RPMI8226 (cell line): ENCODE measurements at regions not wholly inside any gene's neighbourhood (a gene's known extent, or its start where the extent isn't known, plus 50 kb on each side); places are given as distances from the start of the nearest gene placed in this dataset.

Source experiments
- DNase-seq: peaks from one replicate; pipeline ENCODE4 v3.0.0-alpha.2; 2015

GRCh38 chr21:20611008-20611407, 387.2 kb upstream of the NCAM2 start:
- no peak for DNase-seq

GRCh38 chr21:20613654-20614053, 384.6 kb upstream of the NCAM2 start:
- DNase-seq, result no peak

- no peak for DNase-seq
These were observed 381.1 kb upstream of the NCAM2 start for GRCh38 chr21:20617130-20617529.

GRCh38 chr21:20618878-20619277, 379.3 kb upstream of the NCAM2 start:
- DNase-seq, result no peak

- no peak for DNase-seq
These were observed 370.6 kb upstream of the NCAM2 start for GRCh38 chr21:20627594-20627993.

GRCh38 chr21:20631633-20632032, 366.6 kb upstream of the NCAM2 start:
- DNase-seq, result no peak

GRCh38 chr21:20639026-20639425, 359.2 kb upstream of the NCAM2 start:
- no peak for DNase-seq

- no peak for DNase-seq
These were observed 357.0 kb upstream of the NCAM2 start for GRCh38 chr21:20641241-20641640.

GRCh38 chr21:20642681-20643080, 355.5 kb upstream of the NCAM2 start:
- no peak for DNase-seq

- no peak for DNase-seq
These were observed 353.7 kb upstream of the NCAM2 start for GRCh38 chr21:20644552-20644951.

- DNase-seq, result no peak
These were observed 352.9 kb upstream of the NCAM2 start for GRCh38 chr21:20645344-20645743.

GRCh38 chr21:20646431-20647165, 351.6 kb upstream of the NCAM2 start:
- DNase-seq, result no peak

- no peak for DNase-seq
These were observed 350.6 kb upstream of the NCAM2 start for GRCh38 chr21:20647607-20648006.

- DNase-seq, result no peak
These were observed 349.0 kb upstream of the NCAM2 start for GRCh38 chr21:20649231-20649630.

GRCh38 chr21:20652846-20653245, 345.4 kb upstream of the NCAM2 start:
- DNase-seq, result no peak

GRCh38 chr21:20661246-20661645, 337.0 kb upstream of the NCAM2 start:
- DNase-seq, result no peak

- no peak for DNase-seq
These were observed 336.3 kb upstream of the NCAM2 start for GRCh38 chr21:20661745-20662422.

- no peak for DNase-seq
These were observed 335.7 kb upstream of the NCAM2 start for GRCh38 chr21:20662514-20662913.

GRCh38 chr21:20667931-20668330, 330.3 kb upstream of the NCAM2 start:
- no peak for DNase-seq

- DNase-seq, result no peak
These were observed 312.7 kb upstream of the NCAM2 start for GRCh38 chr21:20685475-20685874.

- no peak for DNase-seq
These were observed 299.6 kb upstream of the NCAM2 start for GRCh38 chr21:20698585-20698984.

- DNase-seq, result no peak
These were observed 297.0 kb upstream of the NCAM2 start for GRCh38 chr21:20701235-20701634.

GRCh38 chr21:20703112-20703767, 295.0 kb upstream of the NCAM2 start:
- no peak for DNase-seq

GRCh38 chr21:20720623-20721022, 277.6 kb upstream of the NCAM2 start:
- DNase-seq, result no peak
